ENCODE measurements at regions not wholly inside any gene's neighbourhood (a gene's known extent, or its start where the extent isn't known, plus 50 kb on each side); places are given as distances from the start of the nearest gene placed in this dataset.

- H3K4me3 ChIP-seq: no peak overlapping the region
- in situ Hi-C loops (cut with MboI; ENCODE audit: low pct_unique_long_range_greater_than_20kb in 2 of 9, low sequenced_read_pairs in 9 of 9, unreplicated experiment in 9 of 9): no loop called here
- WGBS, 10 experiments: 79 to 100% (median 100%) methylated on average over 1 to 4 of the region's 4 CpGs
- no peak for ATAC-seq (replicated peaks in 6 of 8)
- H3K27ac ChIP-seq: no peak overlapping the region
- H3K4me1 ChIP-seq (replicated peaks in 1 of 2): peaks cover 0 to 2% of the 10 kb centered on the region in 2 donors
Measured at GRCh38 chr4:24262616-24263015, 321.7 kb downstream of the DHX15 start.

GRCh38 chr4:24262084-24262483 lies 322.3 kb downstream of the DHX15 start:
- H3K4me3 ChIP-seq: no peak overlapping the region
- in situ Hi-C loops (cut with MboI; ENCODE audit: low pct_unique_long_range_greater_than_20kb in 2 of 9, low sequenced_read_pairs in 9 of 9, unreplicated experiment in 9 of 9): no loop called here
- WGBS, 10 experiments: 57 to 85% (median 75%) methylated on average over 1 to 2 of the region's 6 CpGs; no CpG with 5 or more reads in 5 of the 10 experiments
- ATAC-seq (replicated peaks in 6 of 8): no peak
- peaks cover 0 to 2% of the 10 kb centered on the region in 2 donors for H3K4me1 ChIP-seq (replicated peaks in 1 of 2)
- H3K27ac ChIP-seq: no peak overlapping the region

DNA sequence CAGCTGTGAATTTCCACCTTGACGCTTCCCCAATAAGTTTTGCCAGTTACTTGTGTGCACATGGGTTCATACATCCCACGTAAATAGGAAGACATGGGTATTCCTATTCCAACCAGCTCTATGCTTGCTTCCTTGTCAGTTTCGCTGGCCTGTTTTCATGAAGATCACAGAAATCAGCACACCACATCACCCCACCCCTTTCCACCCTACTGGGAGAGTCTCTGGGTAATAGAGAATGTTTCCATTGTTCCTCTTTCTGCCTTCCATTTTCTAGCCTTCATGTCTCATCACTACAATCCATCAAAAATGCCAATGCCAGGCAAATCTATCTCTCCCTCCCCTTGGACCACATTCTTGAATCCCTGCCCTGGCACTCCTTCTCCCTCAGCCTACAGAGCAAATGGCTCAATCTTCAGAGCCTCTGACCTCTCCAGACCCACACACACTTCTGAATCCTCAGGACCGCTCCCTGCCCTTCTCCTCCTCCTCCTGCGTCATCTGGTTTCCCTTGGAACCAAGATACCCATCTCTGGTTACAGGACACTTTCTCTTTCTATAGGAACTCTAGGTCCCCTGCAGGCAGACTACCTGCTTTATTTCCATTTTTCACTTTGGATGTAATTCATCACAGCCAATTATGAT lies 323.3 kb downstream of the DHX15 start:
- WGBS, 10 experiments: 40 to 96% (median 75%) methylated on average over 1 to 5 of the region's 5 CpGs; no CpG with 5 or more reads in 1 of the 10 experiments
- H3K4me1 ChIP-seq (replicated peaks in 1 of 2): peaks cover 0 to 2% of the 10 kb centered on the region in 2 donors
- peak in 2 of 8 experiments; percentile 82 to 91 for ATAC-seq (replicated peaks in 6 of 8)
- in situ Hi-C loops (cut with MboI; ENCODE audit: low pct_unique_long_range_greater_than_20kb in 2 of 9, low sequenced_read_pairs in 9 of 9, unreplicated experiment in 9 of 9): no loop called here
- H3K4me3 ChIP-seq: no peak overlapping the region
- H3K27ac ChIP-seq: no peak overlapping the region

DNA sequence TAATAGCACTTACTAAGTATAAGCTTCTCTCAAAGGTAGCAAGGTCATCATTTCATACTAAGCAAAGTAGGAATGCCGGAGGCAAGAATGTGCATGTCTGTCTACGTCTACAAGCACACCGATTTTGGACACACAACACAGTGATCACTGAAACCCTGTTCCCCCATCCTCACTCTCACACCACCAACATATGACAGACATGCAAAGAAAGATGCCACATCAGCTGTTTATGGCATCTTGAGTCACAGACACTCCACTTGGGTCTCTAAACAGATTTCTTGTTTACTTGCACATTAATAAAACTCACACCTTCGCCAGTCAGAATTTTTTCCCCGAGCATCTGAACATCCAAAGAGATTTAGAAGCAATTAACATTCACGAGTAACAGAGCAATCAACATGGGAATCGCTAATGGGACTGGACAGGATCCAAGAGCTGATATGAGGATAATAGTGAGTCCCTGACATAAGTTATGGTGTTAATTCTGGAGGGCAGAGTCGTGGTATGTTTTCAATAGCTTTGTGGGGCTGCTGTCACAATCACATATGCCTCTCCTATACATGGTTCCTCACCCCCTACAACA lies 324.1 kb downstream of the DHX15 start:
- H3K4me1 ChIP-seq (replicated peaks in 1 of 2): peaks cover 0 to 2% of the 10 kb centered on the region in 2 donors
- H3K4me3 ChIP-seq: no peak overlapping the region
- no peak for ATAC-seq (replicated peaks in 6 of 8)
- H3K27ac ChIP-seq: no peak overlapping the region
- in situ Hi-C loops (cut with MboI; ENCODE audit: low pct_unique_long_range_greater_than_20kb in 2 of 9, low sequenced_read_pairs in 9 of 9, unreplicated experiment in 9 of 9): no loop called here
- 6 to 95% (median 67%) methylated on average over 2 to 8 of the region's 8 CpGs; no CpG with 5 or more reads in 1 of the 10 experiments for WGBS, 10 experiments

GRCh38 chr4:24256547-24256946 lies 327.8 kb downstream of the DHX15 start:
- Histone ChIP-seq H3K4me1 (replicated peaks in 1 of 2) (peaks cover 0 to 2% of the 10 kb centered on the region in 2 donors), H3K27ac (no peak overlapping the region), H3K4me3 (no peak overlapping the region)
- ATAC-seq (replicated peaks in 6 of 8): no peak
- in situ Hi-C loops (cut with MboI; ENCODE audit: low pct_unique_long_range_greater_than_20kb in 2 of 9, low sequenced_read_pairs in 9 of 9, unreplicated experiment in 9 of 9): no loop called here
- 11 to 53% (median 37%) methylated on average over 2 to 5 of the region's 5 CpGs; no CpG with 5 or more reads in 2 of the 10 experiments for WGBS, 10 experiments

GRCh38 chr4:24256066-24256465 lies 328.3 kb downstream of the DHX15 start:
- WGBS, 10 experiments: 28 to 83% (median 57%) methylated on average over 2 to 4 of the region's 4 CpGs
- in situ Hi-C loops (cut with MboI; ENCODE audit: low pct_unique_long_range_greater_than_20kb in 2 of 9, low sequenced_read_pairs in 9 of 9, unreplicated experiment in 9 of 9): no loop called here

GRCh38 chr4:24252121-24252520 lies 332.2 kb downstream of the DHX15 start:
- in situ Hi-C loops (cut with MboI; ENCODE audit: low pct_unique_long_range_greater_than_20kb in 2 of 9, low sequenced_read_pairs in 9 of 9, unreplicated experiment in 9 of 9): no loop called here
- Histone ChIP-seq H3K4me1 (replicated peaks in 1 of 2) (peaks cover 8 to 10% of the 10 kb centered on the region in 2 donors), H3K4me3 (no peak overlapping the region), H3K27ac (no peak overlapping the region)
- ATAC-seq (replicated peaks in 6 of 8): peak in 3 of 8 experiments; percentile 38 to 63 (median 56)
- WGBS, 10 experiments: 0 to 100% (median 67%) methylated on average over 1 to 2 of the region's 2 CpGs; no CpG with 5 or more reads in 2 of the 10 experiments

More at GRCh38 chr4:24256066-24256465, 328.3 kb downstream of the DHX15 start:
- ATAC-seq (replicated peaks in 6 of 8): no peak
- Histone ChIP-seq H3K27ac (no peak overlapping the region), H3K4me3 (no peak overlapping the region), H3K4me1 (replicated peaks in 1 of 2) (peaks cover 0 to 2% of the 10 kb centered on the region in 2 donors)

- in situ Hi-C loops (cut with MboI; ENCODE audit: low pct_unique_long_range_greater_than_20kb in 2 of 9, low sequenced_read_pairs in 9 of 9, unreplicated experiment in 9 of 9): no loop called here
- WGBS, 10 experiments: 35 to 100% (median 93%) methylated on average over 1 to 2 of the region's 2 CpGs; no CpG with 5 or more reads in 1 of the 10 experiments
- H3K27ac ChIP-seq: no peak overlapping the region
- no peak overlapping the region for H3K4me3 ChIP-seq
- ATAC-seq (replicated peaks in 6 of 8): no peak
- H3K4me1 ChIP-seq (replicated peaks in 1 of 2): peaks cover 8 to 10% of the 10 kb centered on the region in 2 donors
Measured at GRCh38 chr4:24251589-24251988, 332.8 kb downstream of the DHX15 start.

GRCh38 chr4:24249972-24250371 lies 334.4 kb downstream of the DHX15 start:
- peaks cover 15 to 16% of the 10 kb centered on the region in 2 donors for H3K4me1 ChIP-seq (replicated peaks in 1 of 2)
- ATAC-seq (replicated peaks in 6 of 8): no peak
- WGBS, 10 experiments: 47 to 100% (median 96%) methylated on average over 2 to 5 of the region's 5 CpGs; no CpG with 5 or more reads in 4 of the 10 experiments
- no peak overlapping the region for H3K27ac ChIP-seq
- no peak overlapping the region for H3K4me3 ChIP-seq
- in situ Hi-C loops (cut with MboI; ENCODE audit: low pct_unique_long_range_greater_than_20kb in 2 of 9, low sequenced_read_pairs in 9 of 9, unreplicated experiment in 9 of 9): loop anchor here in 1 of 9 experiments (25.0 kb wide), 1 partner anchor 162 kb away; no protein-coding TSS in a partner anchor

DNA sequence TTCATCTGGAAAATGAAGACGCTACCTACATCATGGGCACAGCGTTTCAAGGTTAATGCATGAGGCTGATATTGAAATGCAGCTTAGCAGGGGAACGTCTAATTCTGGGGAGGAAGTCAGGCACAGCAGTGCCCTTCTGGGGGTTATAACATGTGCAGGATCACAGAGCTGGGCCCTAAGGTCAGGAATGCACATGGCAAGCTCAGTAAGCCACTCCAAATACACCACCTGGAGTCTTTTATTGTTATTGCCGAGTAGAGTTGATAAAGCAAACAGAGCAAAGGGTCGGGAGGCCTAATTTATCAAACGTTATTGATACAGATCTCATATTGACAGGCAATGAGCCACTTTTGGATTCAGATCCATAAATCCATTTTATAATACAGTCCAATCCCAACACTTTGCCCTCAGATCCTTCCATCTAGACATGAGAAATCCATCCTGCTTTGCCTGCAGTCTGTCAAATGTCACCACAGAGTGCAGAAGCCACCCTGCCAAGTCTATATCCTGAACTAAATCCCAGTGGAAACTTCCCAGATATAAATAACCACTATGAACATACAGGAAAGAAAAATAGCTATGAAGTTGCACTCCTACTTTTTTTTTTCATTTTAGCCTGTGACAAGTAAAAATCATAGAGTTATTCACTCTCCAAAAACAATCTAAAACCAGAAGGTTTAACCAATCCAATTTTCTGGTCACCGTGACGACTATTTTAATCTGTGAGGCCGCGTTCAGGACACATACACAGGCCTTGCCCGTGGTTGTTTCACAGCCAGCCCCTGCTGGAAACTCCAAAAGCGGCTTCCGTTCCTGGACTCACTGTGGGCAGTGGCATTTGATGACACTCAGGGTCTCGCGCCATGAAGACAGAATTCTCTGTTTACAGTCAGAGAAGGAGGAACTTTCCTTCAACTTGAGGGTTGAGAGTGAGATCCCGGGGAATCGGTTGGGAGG lies 335.4 kb downstream of the DHX15 start:
- peaks cover 22 to 23% of the 10 kb centered on the region in 2 donors for H3K4me1 ChIP-seq (replicated peaks in 1 of 2)
- H3K4me3 ChIP-seq: no peak overlapping the region
- 60 to 89% (median 80%) methylated on average over 1 to 16 of the region's 17 CpGs for WGBS, 10 experiments
- in situ Hi-C loops (cut with MboI; ENCODE audit: low pct_unique_long_range_greater_than_20kb in 2 of 9, low sequenced_read_pairs in 9 of 9, unreplicated experiment in 9 of 9): loop anchor here in 1 of 9 experiments (25.0 kb wide), 1 partner anchor 163 kb away; no protein-coding TSS in a partner anchor
- no peak overlapping the region for H3K27ac ChIP-seq
- no peak for ATAC-seq (replicated peaks in 6 of 8)

- peaks cover 22 to 23% of the 10 kb centered on the region in 2 donors for H3K4me1 ChIP-seq (replicated peaks in 1 of 2)
- 13 to 86% (median 49%) methylated on average over 1 to 2 of the region's 2 CpGs; no CpG with 5 or more reads in 4 of the 10 experiments for WGBS, 10 experiments
- peak overlapping the region in 1 of 2 donors; percentile 10 for H3K27ac ChIP-seq
- H3K4me3 ChIP-seq: no peak overlapping the region
- in situ Hi-C loops (cut with MboI; ENCODE audit: low pct_unique_long_range_greater_than_20kb in 2 of 9, low sequenced_read_pairs in 9 of 9, unreplicated experiment in 9 of 9): loop anchor here in 1 of 9 experiments (25.0 kb wide), 1 partner anchor 167 kb away; no protein-coding TSS in a partner anchor
- ATAC-seq (replicated peaks in 6 of 8): peak in 5 of 8 experiments; percentile 10 to 46 (median 22)
Measured at GRCh38 chr4:24245491-24245820, 338.9 kb downstream of the DHX15 start.

- peak overlapping the region in 1 of 2 donors; percentile 10 for H3K27ac ChIP-seq
- H3K4me3 ChIP-seq: no peak overlapping the region
- ATAC-seq (replicated peaks in 6 of 8): peak; percentile 44 to 96 (median 91)
- in situ Hi-C loops (cut with MboI; ENCODE audit: low pct_unique_long_range_greater_than_20kb in 2 of 9, low sequenced_read_pairs in 9 of 9, unreplicated experiment in 9 of 9): loop anchor here in 1 of 9 experiments (25.0 kb wide), 1 partner anchor 167 kb away; no protein-coding TSS in a partner anchor
- 12 to 80% (median 47%) methylated on average over 1 to 9 of the region's 9 CpGs for WGBS, 10 experiments
- H3K4me1 ChIP-seq (replicated peaks in 1 of 2): peaks cover 22 to 23% of the 10 kb centered on the region in 2 donors
Measured at GRCh38 chr4:24244663-24245490, 339.5 kb downstream of the DHX15 start.

Data from motor neuron (in vitro differentiated cells).